ENCODE measurements at regions not wholly inside any gene's neighbourhood (a gene's known extent, or its start where the extent isn't known, plus 50 kb on each side); places are given as distances from the start of the nearest gene placed in this dataset.

DNA sequence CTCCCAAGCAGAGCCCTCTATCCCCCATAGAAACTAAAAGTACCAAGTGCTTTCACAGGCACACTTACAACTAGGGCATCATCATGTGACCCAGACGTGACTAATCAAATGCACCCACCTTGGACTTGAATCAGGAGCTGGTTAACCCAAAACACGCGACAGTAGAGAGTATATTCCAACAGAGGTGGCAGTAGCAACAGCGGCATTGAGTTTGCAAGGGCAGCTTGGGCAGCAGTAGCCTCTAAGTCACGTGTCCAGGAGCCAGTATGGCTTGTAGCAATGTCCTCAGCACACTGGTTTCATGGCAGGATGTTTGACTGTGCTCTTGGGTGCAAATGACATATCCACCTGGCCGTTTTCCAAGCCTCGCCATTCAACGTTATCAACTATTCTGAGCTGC lies 73.4 kb upstream of the DNAH5 start:
- Histone ChIP-seq H3K4me3 (no peak overlapping the region), H3K4me1 (no peaks in the 10 kb centered on the region), H3K36me3 (no peaks in the 10 kb centered on the region), H3K27me3 (peaks cover 0 to 12% (median 0%) of the 10 kb centered on the region in 3 donors), H3K9me3 (no peaks in the 10 kb centered on the region), H3K27ac (no peak overlapping the region)
- 43 to 68% (median 63%) methylated on average over 8 of the region's 8 CpGs for WGBS, 5 donors
- intact Hi-C loops (cut with DNase I; ENCODE audit: low total_unique reads): no loop called here
- TF ChIP-seq EP300 (IDR thresholded peaks at IDR 0.05) (no peak), POLR2A (IDR thresholded peaks at IDR 0.05) (no peak), POLR2AphosphoS5 (IDR thresholded peaks at IDR 0.05) (no peak)
- TF ChIP-seq, protein P1, sequence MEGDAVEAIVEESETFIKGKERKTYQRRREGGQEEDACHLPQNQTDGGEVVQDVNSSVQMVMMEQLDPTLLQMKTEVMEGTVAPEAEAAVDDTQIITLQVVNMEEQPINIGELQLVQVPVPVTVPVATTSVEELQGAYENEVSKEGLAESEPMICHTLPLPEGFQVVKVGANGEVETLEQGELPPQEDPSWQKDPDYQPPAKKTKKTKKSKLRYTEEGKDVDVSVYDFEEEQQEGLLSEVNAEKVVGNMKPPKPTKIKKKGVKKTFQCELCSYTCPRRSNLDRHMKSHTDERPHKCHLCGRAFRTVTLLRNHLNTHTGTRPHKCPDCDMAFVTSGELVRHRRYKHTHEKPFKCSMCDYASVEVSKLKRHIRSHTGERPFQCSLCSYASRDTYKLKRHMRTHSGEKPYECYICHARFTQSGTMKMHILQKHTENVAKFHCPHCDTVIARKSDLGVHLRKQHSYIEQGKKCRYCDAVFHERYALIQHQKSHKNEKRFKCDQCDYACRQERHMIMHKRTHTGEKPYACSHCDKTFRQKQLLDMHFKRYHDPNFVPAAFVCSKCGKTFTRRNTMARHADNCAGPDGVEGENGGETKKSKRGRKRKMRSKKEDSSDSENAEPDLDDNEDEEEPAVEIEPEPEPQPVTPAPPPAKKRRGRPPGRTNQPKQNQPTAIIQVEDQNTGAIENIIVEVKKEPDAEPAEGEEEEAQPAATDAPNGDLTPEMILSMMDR (IDR thresholded peaks at IDR 0.05): no peak
- DNase-seq: no peak

DNA sequence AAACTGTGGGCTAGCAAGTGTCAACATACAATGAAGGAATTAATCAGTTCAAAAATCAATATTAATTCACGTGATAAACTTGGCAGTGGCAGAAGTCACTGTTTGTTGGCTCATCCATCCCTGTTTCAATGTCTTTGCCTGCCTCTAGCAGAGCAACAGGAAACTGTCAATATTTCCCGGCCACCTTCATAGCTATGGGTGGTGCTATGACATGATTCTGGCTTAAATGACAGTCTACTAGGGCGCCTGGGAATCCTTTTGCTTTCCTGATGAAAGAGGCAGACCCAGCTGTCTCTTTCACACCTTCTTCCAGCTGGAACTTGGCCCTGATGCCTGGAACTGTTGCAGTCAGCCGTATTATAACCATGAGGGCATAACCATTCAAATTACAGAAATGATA lies 72.1 kb upstream of the DNAH5 start:
- 42 to 57% (median 51%) methylated on average over 4 of the region's 4 CpGs for WGBS, 5 donors
- Histone ChIP-seq H3K4me1 (peaks cover 0 to 11% (median 9%) of the 10 kb centered on the region in 4 donors), H3K9me3 (no peaks in the 10 kb centered on the region), H3K27ac (no peak overlapping the region), H3K36me3 (no peaks in the 10 kb centered on the region), H3K4me3 (no peak overlapping the region), H3K27me3 (peaks cover 0 to 14% (median 0%) of the 10 kb centered on the region in 3 donors)
- DNase-seq: no peak
- intact Hi-C loops (cut with DNase I; ENCODE audit: low total_unique reads): no loop called here
- TF ChIP-seq, protein P1 (IDR thresholded peaks at IDR 0.05): no peak
- no peak for TF ChIP-seq POLR2A (IDR thresholded peaks at IDR 0.05)
- no peak for TF ChIP-seq EP300 (IDR thresholded peaks at IDR 0.05)
- TF ChIP-seq POLR2AphosphoS5 (IDR thresholded peaks at IDR 0.05): no peak

DNA sequence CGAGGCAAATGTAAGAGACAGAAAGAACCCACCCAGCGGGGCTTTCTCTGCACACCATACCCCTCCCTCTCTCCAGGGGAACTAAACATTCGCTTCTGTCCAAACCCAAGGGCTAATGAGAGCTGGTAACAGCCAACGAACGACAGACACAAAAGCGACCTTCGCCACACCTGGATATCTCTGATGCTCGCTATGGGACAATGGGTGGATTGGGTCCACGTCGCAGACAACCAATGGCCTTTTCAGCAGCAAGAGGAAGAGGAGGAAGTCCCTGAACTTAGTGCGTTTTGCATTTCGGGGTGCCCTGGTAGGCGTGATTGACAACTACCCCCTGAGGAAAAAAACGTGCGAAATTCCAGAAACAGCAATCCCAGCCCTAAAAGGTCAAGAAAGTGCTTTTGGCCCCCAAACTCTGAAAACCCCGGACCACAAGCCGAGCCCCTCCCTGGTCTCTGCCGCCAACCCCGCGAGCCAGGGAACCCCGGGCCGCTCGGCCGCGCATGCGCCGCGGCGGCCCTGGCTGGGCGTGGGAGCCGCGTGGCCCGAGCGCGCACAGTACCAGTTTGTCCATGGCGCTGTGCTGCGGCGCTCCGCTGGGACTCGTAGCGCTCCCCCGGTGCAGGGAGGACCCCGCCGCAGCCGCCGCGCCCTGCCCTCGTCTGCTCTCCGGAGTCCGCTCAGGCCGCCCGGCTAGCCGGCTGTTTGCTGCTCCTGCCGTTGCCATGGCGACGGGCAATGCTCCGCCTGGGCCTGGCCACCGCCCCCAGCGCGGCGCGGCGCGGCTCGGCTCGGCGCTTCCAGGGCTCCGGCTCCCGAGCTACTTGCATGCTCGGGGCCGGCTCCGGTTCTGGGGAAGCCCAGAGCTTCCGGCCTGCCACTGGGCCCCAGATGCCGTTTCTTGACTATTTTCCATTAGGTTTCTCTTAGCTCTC lies 66.9 kb upstream of the DNAH5 start:
- WGBS, 5 donors: 1 to 2% (median 1%) methylated on average over 35 to 74 of the region's 74 CpGs
- Histone ChIP-seq H3K27me3 (peaks cover 0 to 9% (median 0%) of the 10 kb centered on the region in 3 donors), H3K4me1 (peaks cover 5 to 38% (median 32%) of the 10 kb centered on the region in 4 donors), H3K27ac (peak overlapping the region; percentile 42 to 86 (median 82)), H3K9me3 (no peaks in the 10 kb centered on the region), H3K4me3 (peak overlapping the region; percentile 50 to 65 (median 58)), H3K36me3 (no peaks in the 10 kb centered on the region)
- DNase-seq: peak; percentile 91 to 97
- TF ChIP-seq, protein P1 (IDR thresholded peaks at IDR 0.05): no peak
- TF ChIP-seq EP300 (IDR thresholded peaks at IDR 0.05) (no peak), POLR2A (IDR thresholded peaks at IDR 0.05) (no peak), POLR2AphosphoS5 (IDR thresholded peaks at IDR 0.05) (peak in 2 of 3 donors; percentile 46 to 80)
- intact Hi-C loops (cut with DNase I; ENCODE audit: low total_unique reads): no loop called here

DNA sequence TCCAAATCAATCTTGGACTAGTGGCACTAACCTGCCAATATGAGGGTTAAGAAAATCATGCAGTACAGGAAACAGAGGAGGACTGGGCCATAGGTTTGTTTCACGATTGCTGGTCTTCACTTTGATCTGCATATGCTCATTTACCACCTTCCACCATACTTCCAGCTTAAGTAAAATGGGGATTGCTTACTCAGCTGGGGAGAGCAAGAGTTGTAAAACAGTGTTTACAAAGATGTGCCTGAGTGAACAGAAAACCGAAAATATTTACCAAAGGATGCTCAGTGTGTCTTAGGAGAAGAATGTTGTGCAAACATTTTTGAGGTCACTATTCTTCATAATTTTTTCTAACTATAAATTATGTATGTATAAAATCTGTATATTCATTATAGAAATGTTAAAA lies 65.1 kb upstream of the DNAH5 start:
- Histone ChIP-seq H3K4me1 (peaks cover 5 to 38% (median 32%) of the 10 kb centered on the region in 4 donors), H3K36me3 (no peaks in the 10 kb centered on the region), H3K27me3 (peaks cover 0 to 9% (median 0%) of the 10 kb centered on the region in 3 donors), H3K9me3 (no peaks in the 10 kb centered on the region), H3K27ac (peak overlapping the region in 4 of 5 donors; percentile 54 to 86 (median 70)), H3K4me3 (no peak overlapping the region)
- WGBS, 5 donors: 40 to 63% (median 50%) methylated on average over 2 of the region's 2 CpGs
- intact Hi-C loops (cut with DNase I; ENCODE audit: low total_unique reads): no loop called here
- no peak for TF ChIP-seq POLR2AphosphoS5 (IDR thresholded peaks at IDR 0.05)
- no peak for TF ChIP-seq POLR2A (IDR thresholded peaks at IDR 0.05)
- no peak for TF ChIP-seq EP300 (IDR thresholded peaks at IDR 0.05)
- TF ChIP-seq, protein P1 (IDR thresholded peaks at IDR 0.05): no peak
- DNase-seq: no peak
